Fibroblast of pulmonary artery (primary cell): ENCODE measurements at regions not wholly inside any gene's neighbourhood (a gene's known extent, or its start where the extent isn't known, plus 50 kb on each side); places are given as distances from the start of the nearest gene placed in this dataset.

ENCODE experiments used
- DNase-seq: peaks from one replicate; pipeline ENCODE4 v3.0.0-alpha.2; 2010; ENCODE audit warnings: low read depth
- H3K4me3 ChIP-seq: replicated peaks from 2 replicates; pipeline ENCODE4 v1.5.1; 2011; ENCODE audit warnings: low read depth, mild to moderate bottlenecking, control low read depth, low read length, moderate library complexity
- CTCF ChIP-seq: IDR thresholded peaks from 2 replicates; pipeline ENCODE4 v1.5.1; 2011; ENCODE audit warnings: mild to moderate bottlenecking, control low read depth, low read length, inconsistent platforms; ENCODE audit errors: missing control alignments

DNA sequence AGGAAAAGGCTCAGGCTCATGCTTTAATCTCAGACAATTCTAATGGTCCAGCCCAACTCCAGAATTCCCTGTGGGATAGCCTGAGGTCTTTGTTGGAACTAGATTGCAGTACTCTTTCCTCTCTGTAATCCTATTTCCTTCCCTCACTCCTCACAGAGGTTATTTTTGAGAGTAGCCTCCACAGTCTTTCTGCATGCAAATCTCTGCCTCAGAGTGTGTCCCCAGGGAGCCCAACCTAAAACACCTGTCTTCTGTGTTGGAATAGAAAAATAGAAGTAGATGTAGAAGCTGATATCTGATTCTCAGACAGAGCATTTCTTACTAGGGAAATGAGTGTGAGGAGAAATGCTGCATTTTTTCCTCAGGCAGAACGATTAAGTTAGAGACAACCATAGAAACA lies 915.5 kb upstream of the EPHA5 start:
- H3K4me3 ChIP-seq = no peak overlapping the region
- TF ChIP-seq CTCF = no peak

GRCh38 chr4:66577922-66578321 lies 907.6 kb upstream of the EPHA5 start:
- no peak for DNase-seq
- H3K4me3 ChIP-seq = no peak overlapping the region
- no peak for TF ChIP-seq CTCF

More for the DNA sequence above, 915.5 kb upstream of the EPHA5 start:
- DNase-seq = no peak

DNA sequence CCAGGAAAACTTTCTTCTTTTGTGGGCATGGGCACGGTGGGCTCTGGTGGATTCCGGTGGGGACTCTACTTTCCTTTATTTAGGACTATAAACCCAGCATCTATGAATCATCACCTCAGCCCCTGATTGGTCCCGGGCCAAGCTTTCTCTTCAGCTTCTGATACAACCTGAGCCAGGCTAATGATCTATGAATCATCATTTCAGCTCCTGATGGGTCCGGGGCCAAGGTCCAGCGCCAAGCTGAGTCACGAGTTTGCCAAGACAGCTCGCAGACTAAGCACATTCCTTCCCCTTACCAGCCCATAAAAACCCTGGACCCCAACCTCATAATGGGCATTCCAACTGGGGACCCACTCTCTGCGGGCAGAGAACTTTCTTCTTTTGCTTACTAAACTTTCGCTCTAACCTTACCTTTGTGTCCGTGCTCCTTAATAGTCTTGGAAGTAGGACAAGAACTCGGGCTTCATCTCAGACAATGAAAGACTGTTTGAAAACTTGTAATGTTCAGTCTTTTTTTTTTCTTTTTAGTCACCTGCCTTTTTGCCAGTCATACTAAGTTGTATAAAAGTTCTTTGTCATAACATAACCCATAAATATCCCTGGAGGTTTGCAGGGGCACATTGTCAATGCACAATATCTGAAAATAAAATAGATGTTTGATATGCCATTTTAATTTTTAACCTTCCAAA lies 904.9 kb upstream of the EPHA5 start:
- DNase-seq = peak; percentile 83
- no peak for TF ChIP-seq CTCF
- no peak overlapping the region for H3K4me3 ChIP-seq

GRCh38 chr4:66574145-66574978 lies 904.1 kb upstream of the EPHA5 start:
- no peak overlapping the region for H3K4me3 ChIP-seq
- no peak for TF ChIP-seq CTCF
- peak; percentile 71 for DNase-seq

GRCh38 chr4:66572949-66573348 lies 902.7 kb upstream of the EPHA5 start:
- no peak for TF ChIP-seq CTCF
- no peak overlapping the region for H3K4me3 ChIP-seq
- DNase-seq = peak; percentile 84

- no peak for TF ChIP-seq CTCF
- DNase-seq = no peak
- H3K4me3 ChIP-seq = no peak overlapping the region
Observed at GRCh38 chr4:66571145-66571695, 900.9 kb upstream of the EPHA5 start.
